GM12878 (cell line): ENCODE measurements at regions not wholly inside any gene's neighbourhood (a gene's known extent, or its start where the extent isn't known, plus 50 kb on each side); places are given as distances from the start of the nearest gene placed in this dataset.

ENCODE experiments used
- ATAC-seq: fragments of 200-7000 bp; cut with Tn5 transposase; 3 replicates; pipeline ENCODE4 v1.9.1; 2020; ENCODE audit warnings: mild to moderate bottlenecking, moderate library complexity
- BruUV-seq: library from RNA; stranded (reverse); fragments of 400-500 nt; replicated peaks from 2 replicates; lab custom pipeline; 2021; lab: Mats Ljungman, UMichigan
- CTCF ChIA-PET: fragments of 300-600 bp; sonication (Branson Sonifier 250); formaldehyde crosslinking; extraction: SDS; loops from one replicate; lab custom pipeline; 2021; ENCODE audit warnings: inconsistent platforms; lab: Yijun Ruan, JAX
- POLR2A ChIA-PET: fragments of 350-600 bp; formaldehyde crosslinking; extraction: SDS; loops from one replicate; lab custom pipeline; 2021; ENCODE audit warnings: inconsistent platforms; lab: Charles Lee
- RAD21 ChIA-PET: fragments of 300-600 bp; sonication (Branson Sonifier 250); formaldehyde crosslinking; loops from one replicate; lab custom pipeline; 2023; ENCODE audit warnings: antibody characterized with exemption; ENCODE audit not compliant: unreplicated experiment; lab: Charles Lee
- SMC1A ChIA-PET: fragments of 300-600 bp; sonication (Branson Sonifier 250); formaldehyde crosslinking; loops from one replicate; lab custom pipeline; 2023; ENCODE audit not compliant: unreplicated experiment, uncharacterized antibody; lab: Charles Lee
- DNase-seq: peaks from one replicate; pipeline ENCODE4 v3.0.0-alpha.2; 2011; ENCODE audit warnings: low read depth, low spot score
- FAIRE-seq: peaks from 3 replicates; lab custom pipeline; 2011; peaks lifted over from hg19 to GRCh38; lab: Jason Lieb, UNC
- H2AFZ ChIP-seq: 2 replicates; pipeline ENCODE4 v1.6.0; 2011; ENCODE audit warnings: low read depth, low read length, control low read depth; ENCODE audit not compliant: control insufficient read depth
- H3K27ac ChIP-seq: 2 replicates; pipeline ENCODE4 v1.5.1; 2011; ENCODE audit warnings: control low read depth; ENCODE audit not compliant: control insufficient read depth, insufficient read depth
- H3K27me3 ChIP-seq, 2 experiments: replicated peaks in 1 of 2; 2 replicates each; pipeline versions ENCODE4 v1.6.0 to v1.6.1; 2011; ENCODE audit warnings: low read length in 1 of 2; ENCODE audit not compliant: control insufficient read depth in 2 of 2, insufficient read depth in 2 of 2
- H3K36me3 ChIP-seq, 2 experiments: 2 replicates each; pipeline ENCODE4 v1.5.1; 2011; ENCODE audit warnings: low read length in 1 of 2; ENCODE audit not compliant: control insufficient read depth in 2 of 2, insufficient read depth in 2 of 2
- H3K4me1 ChIP-seq: 2 replicates; pipeline ENCODE4 v1.6.1; 2011; ENCODE audit warnings: mild to moderate bottlenecking, low read length, moderate library complexity, mixed read lengths; ENCODE audit not compliant: control insufficient read depth, insufficient read depth
- H3K4me2 ChIP-seq: 2 replicates; pipeline ENCODE4 v1.6.0; 2011; ENCODE audit warnings: control low read depth; ENCODE audit not compliant: control insufficient read depth, insufficient read depth
- H3K4me3 ChIP-seq: fragments of 200-600 bp; sonication (generic); 2 replicates; pipeline ENCODE4 v1.5.1; 2016
- H3K79me2 ChIP-seq: 2 replicates; pipeline ENCODE4 v1.6.0; 2011; ENCODE audit warnings: low read length; ENCODE audit not compliant: control insufficient read depth, insufficient read depth
- H3K9ac ChIP-seq: 2 replicates; pipeline ENCODE4 v1.8.0; 2011; ENCODE audit warnings: low read length, control low read depth, mixed read lengths; ENCODE audit not compliant: control insufficient read depth, insufficient read depth
- H3K9me3 ChIP-seq: replicated peaks from 3 replicates; pipeline ENCODE4 v1.5.1; 2011; ENCODE audit warnings: mild to moderate bottlenecking, low read length; ENCODE audit not compliant: control insufficient read depth, insufficient read depth
- H4K20me1 ChIP-seq: 2 replicates; pipeline ENCODE4 v1.6.0; 2011; ENCODE audit not compliant: control insufficient read depth, insufficient read depth
- CBX3 ChIP-seq: fragments of 200-600 bp; sonication (generic); IDR thresholded peaks from 2 replicates; pipeline ENCODE4 v1.6.1; 2016; ENCODE audit warnings: low read depth, borderline replicate concordance
- CTCF ChIP-seq, 3 experiments: IDR thresholded peaks in 2 of 3; conservative IDR thresholded peaks in 1 of 3; 2 replicates each; pipeline ENCODE4 v1.5.1; 2011; ENCODE audit warnings: low read depth in 3 of 3, low read length in 3 of 3, mild to moderate bottlenecking in 3 of 3, control low read depth in 2 of 3, moderate library complexity in 2 of 3, inconsistent platforms in 1 of 3, mixed read lengths in 1 of 3; ENCODE audit not compliant: control insufficient read depth in 2 of 3, insufficient read depth in 1 of 3; ENCODE audit errors: extremely low read depth in 1 of 3
- E2F4 ChIP-seq: IDR thresholded peaks from 2 replicates; pipeline ENCODE4 v1.6.1; 2012; ENCODE audit warnings: low read depth, low read length, improper control_type of control experiment
- IRF3 ChIP-seq: fragments of 450-650 bp; IDR thresholded peaks from 2 replicates; pipeline ENCODE4 v1.6.1; 2014; ENCODE audit warnings: mild to moderate bottlenecking
- IRF4 ChIP-seq: IDR thresholded peaks from 2 replicates; pipeline ENCODE4 v1.6.1; 2011; ENCODE audit warnings: low read depth, low read length
- JUNB ChIP-seq: IDR thresholded peaks from 2 replicates; pipeline ENCODE4 v1.6.1; 2016; ENCODE audit warnings: antibody characterized with exemption, mild to moderate bottlenecking
- KDM1A ChIP-seq: fragments of 200-600 bp; sonication (generic); IDR thresholded peaks from 2 replicates; pipeline ENCODE4 v1.6.1; 2016; ENCODE audit warnings: borderline replicate concordance
- KLF5 ChIP-seq: fragments of 450-650 bp; IDR thresholded peaks from 2 replicates; pipeline ENCODE4 v1.6.1; 2014; ENCODE audit warnings: mild to moderate bottlenecking; ENCODE audit not compliant: partially characterized antibody
- MYC ChIP-seq: IDR thresholded peaks from 2 replicates; pipeline ENCODE4 v1.6.1; 2011; ENCODE audit warnings: mild to moderate bottlenecking, low read length, moderate library complexity, inconsistent platforms; ENCODE audit not compliant: insufficient read depth, insufficient replicate concordance, insufficient read length, severe bottlenecking
- NR2F1 ChIP-seq: fragments of 450-650 bp; conservative IDR thresholded peaks from 2 replicates; pipeline ENCODE4 v1.6.1; 2017; ENCODE audit warnings: mild to moderate bottlenecking
- SREBF1 ChIP-seq: IDR thresholded peaks from 2 replicates; pipeline ENCODE4 v1.6.1; 2012; ENCODE audit warnings: mild to moderate bottlenecking, low read length
- SREBF2 ChIP-seq: IDR thresholded peaks from 2 replicates; pipeline ENCODE4 v1.6.1; 2012; ENCODE audit warnings: mild to moderate bottlenecking, low read length
- SRF ChIP-seq, 2 experiments: IDR thresholded peaks; 2 replicates each; pipeline ENCODE4 v1.6.1; 2011; ENCODE audit warnings: low read depth in 2 of 2, low read length in 2 of 2, mild to moderate bottlenecking in 1 of 2, moderate library complexity in 1 of 2
- STAT1 ChIP-seq: fragments of 450-650 bp; conservative IDR thresholded peaks from 2 replicates; pipeline ENCODE4 v1.6.1; 2014; ENCODE audit warnings: antibody characterized with exemption, mild to moderate bottlenecking
- TCF7 ChIP-seq: IDR thresholded peaks from 2 replicates; pipeline ENCODE4 v1.6.1; 2014; ENCODE audit warnings: antibody characterized with exemption, borderline replicate concordance
- ZNF217 ChIP-seq: fragments of 450-650 bp; IDR thresholded peaks from 2 replicates; pipeline ENCODE4 v1.6.1; 2017; ENCODE audit warnings: antibody characterized with exemption, mild to moderate bottlenecking
- ZNF24 ChIP-seq: fragments of 450-650 bp; IDR thresholded peaks from 2 replicates; pipeline ENCODE4 v1.6.1; 2017; ENCODE audit warnings: antibody characterized with exemption, mild to moderate bottlenecking
- WGBS: methylation state at CpG from one replicate; pipeline ENCODE4 v1.1.6; 2016; ENCODE audit warnings: low lambda C conversion rate; ENCODE audit not compliant: insufficient replicate concordance, insufficient coverage; ENCODE audit errors: missing lambda C conversion rate; 5-methylcytosine and 5-hydroxymethylcytosine counted together
- in situ Hi-C: fragments of 300-500 bp; cut with MboI; formaldehyde crosslinking; loops from 9 replicates; pipeline ENCODE4 v1.14.3; 2018; ENCODE audit warnings: mixed read lengths
- intact Hi-C: fragments of 100-400 bp; cut with micrococcal nuclease; formaldehyde crosslinking; loops from one replicate; pipeline ENCODE4 v1.14.2; 2022; ENCODE audit not compliant: unreplicated experiment

GRCh38 chr12:89089264-89089663 is 263.0 kb downstream of the DUSP6 start (continued):
- TF ChIP-seq E2F4 (no peak), ZNF24 (no peak), SREBF2 (no peak), STAT1 (no peak)

GRCh38 chr12:89087876-89088275 is 264.4 kb downstream of the DUSP6 start:
- FAIRE-seq (no peak), ATAC-seq (no peak), DNase-seq (no peak)
- H4K20me1 ChIP-seq: no peaks in the 10 kb centered on the region
- H3K4me2 ChIP-seq: no peak overlapping the region
- H3K9me3 ChIP-seq: no peaks in the 10 kb centered on the region
- H3K9ac ChIP-seq: no peak overlapping the region
- intact Hi-C loops: no loop called here
- no peaks in the 10 kb centered on the region for H3K27me3 ChIP-seq
- no peak overlapping the region for H2AFZ ChIP-seq
- no peak overlapping the region for H3K4me3 ChIP-seq
- RAD21 ChIA-PET: no interaction called here
- TF ChIP-seq CTCF (IDR thresholded peaks at IDR 0.05 in 2 of 3, conservative IDR thresholded peaks at IDR 0.05 in 1 of 3; ENCODE audit: control insufficient read depth in 2 of 3, extremely low read depth in 1 of 3, insufficient read depth in 1 of 3, low read depth in 3 of 3, low read length in 3 of 3) (no peak), TCF7 (no peak), ZNF217 (no peak), JUNB (no peak), IRF4 (no peak), KDM1A (no peak), NR2F1 (no peak), MYC (no peak), CBX3 (no peak), KLF5 (no peak), SRF (IDR thresholded peaks at IDR 0.05; ENCODE audit: low read depth in 2 of 2, low read length in 2 of 2) (no peak), IRF3 (no peak), SREBF1 (no peak)
- TF ChIP-seq, all 136 proteins: peak for 0
- in situ Hi-C loops: no loop called here
- no peaks in the 10 kb centered on the region for H3K79me2 ChIP-seq
- ChIA-PET SMC1A (no interaction called here), CTCF (no interaction called here), POLR2A (no interaction called here)
- no peaks in the 10 kb centered on the region for H3K4me1 ChIP-seq
- H3K36me3 ChIP-seq: no peaks in the 10 kb centered on the region
- 31% methylated on average over 1 of the region's 1 CpG for WGBS
- H3K27ac ChIP-seq: no peak overlapping the region
- BruUV-seq: no TSS peak
